Psoas muscle (tissue), 7 donors: ENCODE measurements at regions not wholly inside any gene's neighbourhood (a gene's known extent, or its start where the extent isn't known, plus 50 kb on each side); places are given as distances from the start of the nearest gene placed in this dataset.

Experiments
- ATAC-seq, 4 donors: fragments of 200-7000 bp; cut with Tn5 transposase; one replicate each; pipeline ENCODE4 v1.9.1; 2020; ENCODE audit warnings: moderate library complexity in 3 of 4, mild to moderate bottlenecking in 2 of 4
- DNase-seq, 2 donors: peaks; one replicate each; pipeline ENCODE4 v3.0.0-alpha.2; 2020
- H3K27ac ChIP-seq: fragments of 200-600 bp; one replicate; pipeline ENCODE4 v1.8.0; 2022
- H3K27me3 ChIP-seq, 3 donors: fragments of 200-600 bp in 1 of 3; one replicate each; pipeline versions ENCODE4 v1.6.1 to v1.8.0; 2013 to 2022; ENCODE audit warnings: low read length in 2 of 3, mild to moderate bottlenecking in 2 of 3, moderate library complexity in 1 of 3; ENCODE audit not compliant: insufficient read depth in 3 of 3
- H3K36me3 ChIP-seq, 2 donors: fragments of 200-600 bp in 1 of 2; one replicate each; pipeline versions ENCODE4 v1.6.1 to v1.8.0; 2013 to 2022; ENCODE audit warnings: low read depth in 1 of 2, mild to moderate bottlenecking in 1 of 2, moderate library complexity in 1 of 2; ENCODE audit not compliant: insufficient read depth in 1 of 2
- H3K4me1 ChIP-seq: fragments of 200-600 bp; one replicate; pipeline ENCODE4 v1.8.0; 2022
- H3K4me3 ChIP-seq: fragments of 200-600 bp; one replicate; pipeline ENCODE4 v1.8.0; 2022; ENCODE audit warnings: mild to moderate bottlenecking
- H3K9me3 ChIP-seq: fragments of 200-600 bp; one replicate; pipeline ENCODE4 v1.8.0; 2022
- CTCF ChIP-seq: fragments of 200-600 bp; IDR thresholded peaks from one replicate; pipeline ENCODE4 v1.8.0; 2022; ENCODE audit warnings: antibody characterized with exemption
- WGBS, 3 donors: extraction: QIAGEN DNeasy Blood & Tissue Kit; methylation state at CpG; one replicate each; pipeline versions ENCODE4 v1.1.6 to v1.1.7; 2013; 5-methylcytosine and 5-hydroxymethylcytosine counted together
- intact Hi-C, 2 donors: fragments of 100-400 bp; cut with DNase I; formaldehyde crosslinking; loops; one replicate each; pipeline versions ENCODE4 v1.11.0 to v1.14.2; 2022
- donor health status: healthy with polysubstance abuse.
- donor health status: DM: no; HTN: no; CAD: no; lungs with moderate emphysema.
- donor health status: Bipolar disorder and iron deficiency.
- donor health status: healthy.
- donor health status: DM: yes; HTN: yes; CAD: no.
- donor health status: DM: no; HTN: no; CAD: no.
- donor health status: DM: yes; HTN: yes; CAD: no.

- Histone ChIP-seq H3K4me3 (no peak overlapping the region), H3K36me3 (no peaks in the 10 kb centered on the region), H3K9me3 (no peaks in the 10 kb centered on the region), H3K4me1 (peaks cover 6% of the 10 kb centered on the region), H3K27ac (no peak overlapping the region), H3K27me3 (no peaks in the 10 kb centered on the region)
- 80 to 89% (median 86%) methylated on average over 2 of the region's 2 CpGs for whole genome bisulfite sequencing, 3 donors
- DNase-seq (no peak), ATAC-seq (no peak)
- TF ChIP-seq CTCF: no peak
- intact Hi-C loops: no loop called here
These were observed 77.8 kb upstream of the PRSS1 start for GRCh38 chr7:142671506-142671905.

GRCh38 chr7:142670511-142670910 is 78.8 kb upstream of the PRSS1 start:
- no peaks in the 10 kb centered on the region for H3K27me3 ChIP-seq
- 27 to 77% (median 73%) methylated on average over 1 of the region's 1 CpG for WGBS, 3 donors
- TF ChIP-seq CTCF: no peak
- DNase-seq: no peak
- H3K36me3 ChIP-seq: no peaks in the 10 kb centered on the region
- H3K9me3 ChIP-seq: no peaks in the 10 kb centered on the region
- H3K4me1 ChIP-seq: peaks cover 6% of the 10 kb centered on the region
- H3K4me3 ChIP-seq: no peak overlapping the region
- intact Hi-C loops: no loop called here
- H3K27ac ChIP-seq: no peak overlapping the region
- ATAC-seq: no peak

GRCh38 chr7:142669074-142669654 is 80.1 kb upstream of the PRSS1 start:
- peaks cover 6% of the 10 kb centered on the region for H3K4me1 ChIP-seq
- H3K4me3 ChIP-seq: no peak overlapping the region
- DNase-seq (no peak), ATAC-seq (peak in 1 of 4 donors; percentile 30)
- H3K9me3 ChIP-seq: no peaks in the 10 kb centered on the region
- no peaks in the 10 kb centered on the region for H3K36me3 ChIP-seq
- no peak overlapping the region for H3K27ac ChIP-seq
- no peaks in the 10 kb centered on the region for H3K27me3 ChIP-seq
- 45 to 51% (median 49%) methylated on average over 2 of the region's 2 CpGs for WGBS, 3 donors
- intact Hi-C loops: no loop called here
- TF ChIP-seq CTCF: peak; percentile 28

DNA sequence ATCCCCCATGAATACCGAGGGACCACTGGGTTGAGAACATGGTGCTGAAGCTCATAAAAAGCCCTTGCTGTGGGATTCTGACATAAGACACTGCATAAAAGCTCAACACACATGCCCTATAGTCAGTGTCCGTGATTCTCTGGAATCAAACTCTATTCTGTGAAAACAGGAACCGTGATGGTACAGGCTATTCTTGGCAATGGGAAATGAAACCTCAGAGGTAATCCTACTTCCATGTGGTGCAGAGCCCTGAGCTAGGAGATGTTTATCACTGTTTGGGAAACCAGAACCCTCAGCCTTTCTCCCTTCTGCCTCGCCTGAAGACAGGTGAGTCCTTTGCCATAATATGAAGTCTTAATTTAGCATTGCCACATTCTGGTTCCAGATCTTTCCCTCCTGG is 80.8 kb upstream of the PRSS1 start:
- Histone ChIP-seq H3K27me3 (no peaks in the 10 kb centered on the region), H3K36me3 (no peaks in the 10 kb centered on the region), H3K4me1 (peaks cover 6% of the 10 kb centered on the region), H3K27ac (no peak overlapping the region), H3K9me3 (no peaks in the 10 kb centered on the region), H3K4me3 (no peak overlapping the region)
- 16 to 30% (median 18%) methylated on average over 4 of the region's 4 CpGs for WGBS, 3 donors
- intact Hi-C loops: no loop called here
- ATAC-seq (no peak), DNase-seq (no peak)
- TF ChIP-seq CTCF: no peak

DNA sequence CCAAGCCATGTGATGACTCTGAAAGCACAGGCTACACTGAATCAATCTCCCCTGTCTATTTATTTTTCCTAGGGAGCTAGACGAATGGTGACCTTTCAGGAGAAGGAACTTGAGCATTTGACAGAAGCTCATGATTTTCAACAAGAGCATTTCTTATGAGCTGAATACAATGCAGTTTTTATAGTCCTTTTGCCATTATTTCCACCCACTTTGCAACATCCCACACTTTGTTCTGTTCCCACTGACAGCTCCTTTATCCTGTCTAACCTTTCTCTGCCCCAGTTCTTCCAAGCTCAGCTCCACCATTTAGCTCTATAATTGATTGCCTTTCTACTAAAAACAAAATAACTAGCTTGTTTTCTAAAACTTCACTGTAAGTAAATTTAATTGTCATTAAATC is 91.9 kb upstream of the PRSS1 start:
- no peak for ATAC-seq
- no peak for DNase-seq
- H3K4me1 ChIP-seq: peaks cover 7% of the 10 kb centered on the region
- no peaks in the 10 kb centered on the region for H3K9me3 ChIP-seq
- TF ChIP-seq CTCF: no peak
- H3K27me3 ChIP-seq: no peaks in the 10 kb centered on the region
- no peak overlapping the region for H3K4me3 ChIP-seq
- 43 to 68% (median 43%) methylated on average over 1 of the region's 1 CpG for WGBS, 3 donors
- H3K27ac ChIP-seq: no peak overlapping the region
- intact Hi-C loops: no loop called here
- no peaks in the 10 kb centered on the region for H3K36me3 ChIP-seq
